Amniotic stem cell (primary cell): ENCODE measurements at regions not wholly inside any gene's neighbourhood (a gene's known extent, or its start where the extent isn't known, plus 50 kb on each side); places are given as distances from the start of the nearest gene placed in this dataset.

Experiments used
- DNase-seq: peaks from one replicate; lab custom pipeline; 2025; lab: John Stamatoyannopoulos, UW

- no peak for DNase-seq
Measured at GRCh38 chr3:162302983-162303624, 806.5 kb downstream of the OTOL1 start.

- no peak for DNase-seq
Measured at GRCh38 chr3:162317046-162317445, 820.4 kb downstream of the OTOL1 start.

GRCh38 chr3:162328649-162329048, 832.0 kb downstream of the OTOL1 start:
- no peak for DNase-seq

GRCh38 chr3:162329514-162329913, 832.9 kb downstream of the OTOL1 start:
- DNase-seq, result no peak

- DNase-seq, result no peak
Measured at GRCh38 chr3:162332344-162332743, 835.7 kb downstream of the OTOL1 start.

GRCh38 chr3:162334537-162334936, 837.9 kb downstream of the OTOL1 start:
- no peak for DNase-seq

- DNase-seq, result no peak
Measured at GRCh38 chr3:162337630-162338029, 841.0 kb downstream of the OTOL1 start.

- DNase-seq, result no peak
Measured at GRCh38 chr3:162338514-162338913, 841.9 kb downstream of the OTOL1 start.

- no peak for DNase-seq
Measured at GRCh38 chr3:162348912-162349311, 852.3 kb downstream of the OTOL1 start.

- DNase-seq, result no peak
Measured at GRCh38 chr3:162353414-162353813, 856.8 kb downstream of the OTOL1 start.

GRCh38 chr3:162354356-162354755, 857.7 kb downstream of the OTOL1 start:
- DNase-seq, result no peak

- DNase-seq, result no peak
Measured at GRCh38 chr3:162365066-162365719, 868.6 kb downstream of the OTOL1 start.

GRCh38 chr3:162366166-162366766, 869.7 kb downstream of the OTOL1 start:
- DNase-seq, result no peak

GRCh38 chr3:162367429-162368260, 871.0 kb downstream of the OTOL1 start:
- DNase-seq, result no peak

GRCh38 chr3:162368417-162368816, 871.8 kb downstream of the OTOL1 start:
- DNase-seq, result no peak

- DNase-seq, result no peak
Measured at GRCh38 chr3:162369306-162369705, 872.7 kb downstream of the OTOL1 start.

- no peak for DNase-seq
Measured at GRCh38 chr3:162370141-162370540, 873.5 kb downstream of the OTOL1 start.

GRCh38 chr3:162376761-162377160, 880.2 kb downstream of the OTOL1 start:
- no peak for DNase-seq

GRCh38 chr3:162377608-162378007, 881.0 kb downstream of the OTOL1 start:
- DNase-seq, result no peak

- DNase-seq, result no peak
Measured at GRCh38 chr3:162385387-162385786, 888.8 kb downstream of the OTOL1 start.

GRCh38 chr3:162390891-162391290, 894.3 kb downstream of the OTOL1 start:
- DNase-seq, result peak; percentile 35

- no peak for DNase-seq
Measured at GRCh38 chr3:162391301-162391700, 894.7 kb downstream of the OTOL1 start.

GRCh38 chr3:162395496-162395895, 898.9 kb downstream of the OTOL1 start:
- no peak for DNase-seq
